WTC11 (cell line): ENCODE measurements at regions not wholly inside any gene's neighbourhood (a gene's known extent, or its start where the extent isn't known, plus 50 kb on each side); places are given as distances from the start of the nearest gene placed in this dataset.

Experiments
- ATAC-seq: fragments of 200-7000 bp; cut with Tn5 transposase; 2 replicates; pipeline ENCODE4 v1.10.0; 2021; ENCODE audit warnings: mild to moderate bottlenecking, moderate library complexity
- CTCF ChIA-PET: fragments of 300-600 bp; sonication (Branson Sonifier 250); formaldehyde crosslinking; loops from one replicate; lab custom pipeline; 2021; ENCODE audit warnings: antibody characterized with exemption; lab: Charles Lee
- POLR2A ChIA-PET: fragments of 350-600 bp; sonication (Branson Sonifier 250); formaldehyde crosslinking; loops from one replicate; lab custom pipeline; 2021; ENCODE audit warnings: antibody characterized with exemption; lab: Charles Lee
- DNase-seq: peaks from one replicate; pipeline ENCODE4 v3.0.0; 2021; ENCODE audit warnings: low spot score
- H3K27ac Mint-ChIP-seq: 2 replicates; pipeline ENCODE4 v1.8.0; 2021; ENCODE audit warnings: mixed read lengths
- H3K27me3 Mint-ChIP-seq: 2 replicates; pipeline ENCODE4 v1.8.0; 2021; ENCODE audit warnings: low read depth, mild to moderate bottlenecking, moderate library complexity, mixed read lengths
- H3K36me3 Mint-ChIP-seq: 2 replicates; pipeline ENCODE4 v1.8.0; 2021; ENCODE audit warnings: mixed read lengths
- H3K4me1 Mint-ChIP-seq: 2 replicates; pipeline ENCODE4 v1.8.0; 2022; ENCODE audit warnings: mixed read lengths
- H3K4me3 Mint-ChIP-seq: 2 replicates; pipeline ENCODE4 v1.8.0; 2021; ENCODE audit warnings: mild to moderate bottlenecking, moderate library complexity, mixed read lengths
- H3K9me3 Mint-ChIP-seq: 2 replicates; pipeline ENCODE4 v1.8.0; 2021; ENCODE audit warnings: mixed read lengths
- ATF1 ChIP-seq: sonication (generic); formaldehyde crosslinking; IDR thresholded peaks from 2 replicates; pipeline ENCODE4 v1.8.1; 2023; ENCODE audit warnings: mild to moderate bottlenecking, moderate library complexity, missing genetic modification reagents
- ETV6 ChIP-seq: sonication (generic); formaldehyde crosslinking; IDR thresholded peaks from 2 replicates; pipeline ENCODE4 v1.8.1; 2022; ENCODE audit warnings: mild to moderate bottlenecking, missing genetic modification reagents
- FOXK1 ChIP-seq: sonication (generic); formaldehyde crosslinking; IDR thresholded peaks from 2 replicates; pipeline ENCODE4 v1.8.0; 2022; ENCODE audit warnings: mild to moderate bottlenecking, moderate library complexity, missing genetic modification reagents
- MXD4 ChIP-seq: fragments of 250-450 bp; sonication (Bioruptor Pico); IDR thresholded peaks from 2 replicates; pipeline ENCODE4 v1.8.0; 2021; ENCODE audit warnings: mild to moderate bottlenecking, moderate library complexity, borderline replicate concordance
- MYBL2 ChIP-seq: sonication (generic); formaldehyde crosslinking; IDR thresholded peaks from 2 replicates; pipeline ENCODE4 v1.8.1; 2023; ENCODE audit warnings: mild to moderate bottlenecking, moderate library complexity, missing genetic modification reagents
- NR2C2 ChIP-seq: sonication (generic); formaldehyde crosslinking; IDR thresholded peaks from 2 replicates; pipeline ENCODE4 v1.8.0; 2022; ENCODE audit warnings: mild to moderate bottlenecking, missing genetic modification reagents
- NR3C1 ChIP-seq: sonication (generic); formaldehyde crosslinking; conservative IDR thresholded peaks from 2 replicates; pipeline ENCODE4 v1.8.1; 2023; ENCODE audit warnings: low read depth, mild to moderate bottlenecking, missing genetic modification reagents
- SOX15 ChIP-seq: fragments of 250-450 bp; sonication (Bioruptor Pico); IDR thresholded peaks from 2 replicates; pipeline ENCODE4 v1.9.0; 2021; ENCODE audit warnings: mild to moderate bottlenecking
- TEAD1 ChIP-seq: sonication (generic); formaldehyde crosslinking; IDR thresholded peaks from 2 replicates; pipeline ENCODE4 v1.8.0; 2022; ENCODE audit warnings: mild to moderate bottlenecking, missing genetic modification reagents
- TP53 ChIP-seq: sonication (generic); formaldehyde crosslinking; IDR thresholded peaks from 2 replicates; pipeline ENCODE4 v1.8.1; 2023; ENCODE audit warnings: mild to moderate bottlenecking, missing genetic modification reagents
- ZNF138 ChIP-seq: sonication (generic); formaldehyde crosslinking; conservative IDR thresholded peaks from 2 replicates; pipeline ENCODE4 v1.8.1; 2022; ENCODE audit warnings: mild to moderate bottlenecking, moderate library complexity, missing genetic modification reagents
- ZNF263 ChIP-seq: sonication (generic); formaldehyde crosslinking; IDR thresholded peaks from 2 replicates; pipeline ENCODE4 v1.8.1; 2022; ENCODE audit warnings: low read depth, mild to moderate bottlenecking, moderate library complexity, missing genetic modification reagents
- TF ChIP-seq, protein P1 (sequence below): sonication (generic); formaldehyde crosslinking; conservative IDR thresholded peaks from 2 replicates; pipeline ENCODE4 v1.8.1; 2023; ENCODE audit warnings: mild to moderate bottlenecking, low read depth, missing genetic modification reagents, moderate library complexity
- TF ChIP-seq, protein P2 (sequence below): fragments of 250-450 bp; sonication (Bioruptor Pico); IDR thresholded peaks from 2 replicates; pipeline ENCODE4 v1.9.0; 2021; ENCODE audit warnings: moderate library complexity, mild to moderate bottlenecking, inconsistent platforms, borderline replicate concordance
- TF ChIP-seq, protein P3 (sequence below): fragments of 250-450 bp; sonication (Bioruptor Pico); IDR thresholded peaks from 2 replicates; pipeline ENCODE4 v1.9.0; 2021; ENCODE audit warnings: mild to moderate bottlenecking
- TF ChIP-seq, protein P4 (sequence below): fragments of 250-450 bp; sonication (Bioruptor Pico); conservative IDR thresholded peaks from 2 replicates; pipeline ENCODE4 v1.9.0; 2021; ENCODE audit warnings: mild to moderate bottlenecking
- TF ChIP-seq, protein P5 (sequence below): sonication (generic); formaldehyde crosslinking; IDR thresholded peaks from 2 replicates; pipeline ENCODE4 v1.8.1; 2023; ENCODE audit warnings: mild to moderate bottlenecking, missing genetic modification reagents, moderate library complexity
- TF ChIP-seq, protein P6 (sequence below): sonication (generic); formaldehyde crosslinking; IDR thresholded peaks from 2 replicates; pipeline ENCODE4 v1.8.1; 2023; ENCODE audit warnings: mild to moderate bottlenecking, missing genetic modification reagents
- TF ChIP-seq, protein P7 (sequence below): sonication (generic); formaldehyde crosslinking; IDR thresholded peaks from 2 replicates; pipeline ENCODE4 v1.8.0; 2022; ENCODE audit warnings: missing genetic modification reagents

DNA sequence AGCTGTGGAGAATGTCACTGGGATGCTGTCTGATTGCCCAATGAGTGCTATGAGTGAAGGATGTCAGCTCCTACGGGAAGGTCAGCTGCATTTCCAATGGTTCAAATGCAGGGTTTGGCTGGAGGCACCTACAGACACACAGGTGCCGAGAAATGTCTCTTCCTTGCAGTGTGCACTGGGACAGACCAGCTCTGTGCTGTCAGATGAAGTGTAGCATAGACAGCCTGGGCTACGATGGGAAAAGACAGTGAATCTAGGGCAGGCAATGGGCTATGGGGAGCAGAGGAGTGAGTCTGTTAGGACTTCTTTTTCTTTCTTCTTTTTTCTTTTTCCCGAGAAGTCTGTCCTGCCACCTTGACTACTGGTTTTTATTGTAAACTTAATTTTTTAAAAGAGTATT, 223.1 kb upstream of the EOMES start (continued):
- TF ChIP-seq, protein P1, sequence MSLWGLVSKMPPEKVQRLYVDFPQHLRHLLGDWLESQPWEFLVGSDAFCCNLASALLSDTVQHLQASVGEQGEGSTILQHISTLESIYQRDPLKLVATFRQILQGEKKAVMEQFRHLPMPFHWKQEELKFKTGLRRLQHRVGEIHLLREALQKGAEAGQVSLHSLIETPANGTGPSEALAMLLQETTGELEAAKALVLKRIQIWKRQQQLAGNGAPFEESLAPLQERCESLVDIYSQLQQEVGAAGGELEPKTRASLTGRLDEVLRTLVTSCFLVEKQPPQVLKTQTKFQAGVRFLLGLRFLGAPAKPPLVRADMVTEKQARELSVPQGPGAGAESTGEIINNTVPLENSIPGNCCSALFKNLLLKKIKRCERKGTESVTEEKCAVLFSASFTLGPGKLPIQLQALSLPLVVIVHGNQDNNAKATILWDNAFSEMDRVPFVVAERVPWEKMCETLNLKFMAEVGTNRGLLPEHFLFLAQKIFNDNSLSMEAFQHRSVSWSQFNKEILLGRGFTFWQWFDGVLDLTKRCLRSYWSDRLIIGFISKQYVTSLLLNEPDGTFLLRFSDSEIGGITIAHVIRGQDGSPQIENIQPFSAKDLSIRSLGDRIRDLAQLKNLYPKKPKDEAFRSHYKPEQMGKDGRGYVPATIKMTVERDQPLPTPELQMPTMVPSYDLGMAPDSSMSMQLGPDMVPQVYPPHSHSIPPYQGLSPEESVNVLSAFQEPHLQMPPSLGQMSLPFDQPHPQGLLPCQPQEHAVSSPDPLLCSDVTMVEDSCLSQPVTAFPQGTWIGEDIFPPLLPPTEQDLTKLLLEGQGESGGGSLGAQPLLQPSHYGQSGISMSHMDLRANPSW: no peak
- TF ChIP-seq MXD4 (no peak), NR3C1 (no peak), ETV6 (no peak), ATF1 (CRISPR knock-in tag) (no peak)

- DNase-seq (no peak), ATAC-seq (no peak)
- no peak overlapping the region for H3K4me3 Mint-ChIP-seq
- TF ChIP-seq, protein P2, sequence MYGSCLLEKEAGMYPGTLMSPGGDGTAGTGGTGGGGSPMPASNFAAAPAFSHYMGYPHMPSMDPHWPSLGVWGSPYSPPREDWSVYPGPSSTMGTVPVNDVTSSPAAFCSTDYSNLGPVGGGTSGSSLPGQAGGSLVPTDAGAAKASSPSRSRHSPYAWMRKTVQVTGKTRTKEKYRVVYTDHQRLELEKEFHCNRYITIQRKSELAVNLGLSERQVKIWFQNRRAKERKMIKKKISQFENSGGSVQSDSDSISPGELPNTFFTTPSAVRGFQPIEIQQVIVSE (CRISPR knock-in tag): no peak
- TF ChIP-seq, protein P3, sequence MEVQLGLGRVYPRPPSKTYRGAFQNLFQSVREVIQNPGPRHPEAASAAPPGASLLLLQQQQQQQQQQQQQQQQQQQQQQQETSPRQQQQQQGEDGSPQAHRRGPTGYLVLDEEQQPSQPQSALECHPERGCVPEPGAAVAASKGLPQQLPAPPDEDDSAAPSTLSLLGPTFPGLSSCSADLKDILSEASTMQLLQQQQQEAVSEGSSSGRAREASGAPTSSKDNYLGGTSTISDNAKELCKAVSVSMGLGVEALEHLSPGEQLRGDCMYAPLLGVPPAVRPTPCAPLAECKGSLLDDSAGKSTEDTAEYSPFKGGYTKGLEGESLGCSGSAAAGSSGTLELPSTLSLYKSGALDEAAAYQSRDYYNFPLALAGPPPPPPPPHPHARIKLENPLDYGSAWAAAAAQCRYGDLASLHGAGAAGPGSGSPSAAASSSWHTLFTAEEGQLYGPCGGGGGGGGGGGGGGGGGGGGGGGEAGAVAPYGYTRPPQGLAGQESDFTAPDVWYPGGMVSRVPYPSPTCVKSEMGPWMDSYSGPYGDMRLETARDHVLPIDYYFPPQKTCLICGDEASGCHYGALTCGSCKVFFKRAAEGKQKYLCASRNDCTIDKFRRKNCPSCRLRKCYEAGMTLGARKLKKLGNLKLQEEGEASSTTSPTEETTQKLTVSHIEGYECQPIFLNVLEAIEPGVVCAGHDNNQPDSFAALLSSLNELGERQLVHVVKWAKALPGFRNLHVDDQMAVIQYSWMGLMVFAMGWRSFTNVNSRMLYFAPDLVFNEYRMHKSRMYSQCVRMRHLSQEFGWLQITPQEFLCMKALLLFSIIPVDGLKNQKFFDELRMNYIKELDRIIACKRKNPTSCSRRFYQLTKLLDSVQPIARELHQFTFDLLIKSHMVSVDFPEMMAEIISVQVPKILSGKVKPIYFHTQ: no peak
- no peak overlapping the region for H3K27ac Mint-ChIP-seq
- CTCF ChIA-PET: no interaction called here
- no peaks in the 10 kb centered on the region for H3K4me1 Mint-ChIP-seq
- no peaks in the 10 kb centered on the region for H3K27me3 Mint-ChIP-seq
- POLR2A ChIA-PET: no interaction called here
- H3K9me3 Mint-ChIP-seq: peaks cover 8% of the 10 kb centered on the region
- no peaks in the 10 kb centered on the region for H3K36me3 Mint-ChIP-seq
Observed at GRCh38 chr3:27960133-27960532, 238.0 kb upstream of the EOMES start.

- TF ChIP-seq, protein P4, sequence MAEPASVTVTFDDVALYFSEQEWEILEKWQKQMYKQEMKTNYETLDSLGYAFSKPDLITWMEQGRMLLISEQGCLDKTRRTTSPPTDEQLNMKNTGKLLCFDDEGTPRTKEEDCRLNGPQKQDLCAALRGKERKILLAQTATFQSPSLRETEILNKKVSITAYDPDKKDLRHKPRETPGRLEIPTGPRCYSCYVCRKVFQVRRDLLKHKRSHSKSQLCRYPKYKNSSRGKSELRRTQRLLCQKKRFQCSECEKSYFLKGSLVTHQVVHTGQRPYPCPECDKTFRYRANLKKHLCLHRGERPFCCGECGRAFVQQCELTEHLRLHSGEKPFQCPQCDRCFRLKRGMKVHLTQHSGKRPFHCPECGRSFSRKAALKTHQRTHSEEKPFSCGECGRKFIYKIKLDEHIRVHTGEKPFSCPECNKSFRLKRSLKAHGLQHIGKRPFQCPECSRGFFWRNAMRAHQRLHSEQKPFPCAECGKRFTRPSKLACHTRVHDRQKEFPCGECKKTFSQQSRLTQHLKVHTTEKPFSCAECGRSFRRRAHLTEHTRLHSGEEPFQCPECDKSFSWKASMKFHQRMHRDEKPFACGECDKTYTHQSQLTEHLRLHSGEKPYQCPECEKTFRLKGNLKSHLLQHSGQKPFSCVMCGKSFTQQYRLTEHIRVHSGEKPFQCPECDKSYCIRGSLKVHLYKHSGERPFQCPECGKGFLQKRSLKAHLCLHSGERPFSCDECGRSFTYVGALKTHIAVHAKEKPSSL (CRISPR knock-in tag): no peak
- TF ChIP-seq, protein P5, sequence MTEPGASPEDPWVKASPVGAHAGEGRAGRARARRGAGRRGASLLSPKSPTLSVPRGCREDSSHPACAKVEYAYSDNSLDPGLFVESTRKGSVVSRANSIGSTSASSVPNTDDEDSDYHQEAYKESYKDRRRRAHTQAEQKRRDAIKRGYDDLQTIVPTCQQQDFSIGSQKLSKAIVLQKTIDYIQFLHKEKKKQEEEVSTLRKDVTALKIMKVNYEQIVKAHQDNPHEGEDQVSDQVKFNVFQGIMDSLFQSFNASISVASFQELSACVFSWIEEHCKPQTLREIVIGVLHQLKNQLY (CRISPR knock-in tag): no peak
- TF ChIP-seq FOXK1: no peak
- TF ChIP-seq TEAD1: no peak
- TF ChIP-seq, protein P6, sequence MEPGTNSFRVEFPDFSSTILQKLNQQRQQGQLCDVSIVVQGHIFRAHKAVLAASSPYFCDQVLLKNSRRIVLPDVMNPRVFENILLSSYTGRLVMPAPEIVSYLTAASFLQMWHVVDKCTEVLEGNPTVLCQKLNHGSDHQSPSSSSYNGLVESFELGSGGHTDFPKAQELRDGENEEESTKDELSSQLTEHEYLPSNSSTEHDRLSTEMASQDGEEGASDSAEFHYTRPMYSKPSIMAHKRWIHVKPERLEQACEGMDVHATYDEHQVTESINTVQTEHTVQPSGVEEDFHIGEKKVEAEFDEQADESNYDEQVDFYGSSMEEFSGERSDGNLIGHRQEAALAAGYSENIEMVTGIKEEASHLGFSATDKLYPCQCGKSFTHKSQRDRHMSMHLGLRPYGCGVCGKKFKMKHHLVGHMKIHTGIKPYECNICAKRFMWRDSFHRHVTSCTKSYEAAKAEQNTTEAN: no peak
- TF ChIP-seq TP53 (CRISPR knock-in tag): no peak
- no peak for TF ChIP-seq NR2C2 (CRISPR knock-in tag)
- TF ChIP-seq, protein P7, sequence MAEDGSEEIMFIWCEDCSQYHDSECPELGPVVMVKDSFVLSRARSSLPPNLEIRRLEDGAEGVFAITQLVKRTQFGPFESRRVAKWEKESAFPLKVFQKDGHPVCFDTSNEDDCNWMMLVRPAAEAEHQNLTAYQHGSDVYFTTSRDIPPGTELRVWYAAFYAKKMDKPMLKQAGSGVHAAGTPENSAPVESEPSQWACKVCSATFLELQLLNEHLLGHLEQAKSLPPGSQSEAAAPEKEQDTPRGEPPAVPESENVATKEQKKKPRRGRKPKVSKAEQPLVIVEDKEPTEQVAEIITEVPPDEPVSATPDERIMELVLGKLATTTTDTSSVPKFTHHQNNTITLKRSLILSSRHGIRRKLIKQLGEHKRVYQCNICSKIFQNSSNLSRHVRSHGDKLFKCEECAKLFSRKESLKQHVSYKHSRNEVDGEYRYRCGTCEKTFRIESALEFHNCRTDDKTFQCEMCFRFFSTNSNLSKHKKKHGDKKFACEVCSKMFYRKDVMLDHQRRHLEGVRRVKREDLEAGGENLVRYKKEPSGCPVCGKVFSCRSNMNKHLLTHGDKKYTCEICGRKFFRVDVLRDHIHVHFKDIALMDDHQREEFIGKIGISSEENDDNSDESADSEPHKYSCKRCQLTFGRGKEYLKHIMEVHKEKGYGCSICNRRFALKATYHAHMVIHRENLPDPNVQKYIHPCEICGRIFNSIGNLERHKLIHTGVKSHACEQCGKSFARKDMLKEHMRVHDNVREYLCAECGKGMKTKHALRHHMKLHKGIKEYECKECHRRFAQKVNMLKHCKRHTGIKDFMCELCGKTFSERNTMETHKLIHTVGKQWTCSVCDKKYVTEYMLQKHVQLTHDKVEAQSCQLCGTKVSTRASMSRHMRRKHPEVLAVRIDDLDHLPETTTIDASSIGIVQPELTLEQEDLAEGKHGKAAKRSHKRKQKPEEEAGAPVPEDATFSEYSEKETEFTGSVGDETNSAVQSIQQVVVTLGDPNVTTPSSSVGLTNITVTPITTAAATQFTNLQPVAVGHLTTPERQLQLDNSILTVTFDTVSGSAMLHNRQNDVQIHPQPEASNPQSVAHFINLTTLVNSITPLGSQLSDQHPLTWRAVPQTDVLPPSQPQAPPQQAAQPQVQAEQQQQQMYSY (CRISPR knock-in tag): no peak
- no peak for TF ChIP-seq MXD4
- no peak for TF ChIP-seq MYBL2 (CRISPR knock-in tag)
- TF ChIP-seq, protein P2 (CRISPR knock-in tag): no peak
- TF ChIP-seq ZNF263 (CRISPR knock-in tag): no peak
- TF ChIP-seq ZNF138: no peak
- no peak for TF ChIP-seq SOX15 (CRISPR knock-in tag)
- CTCF ChIA-PET: no interaction called here
- ATAC-seq (no peak), DNase-seq (no peak)
- Mint-ChIP-seq H3K27ac (no peak overlapping the region), H3K36me3 (no peaks in the 10 kb centered on the region), H3K9me3 (no peaks in the 10 kb centered on the region), H3K4me3 (no peak overlapping the region), H3K4me1 (no peaks in the 10 kb centered on the region), H3K27me3 (no peaks in the 10 kb centered on the region)
- POLR2A ChIA-PET: no interaction called here
Observed at GRCh38 chr3:27963519-27963918, 241.4 kb upstream of the EOMES start.
